CD4-positive, alpha-beta T cell (primary cell): ENCODE measurements at regions not wholly inside any gene's neighbourhood (a gene's known extent, or its start where the extent isn't known, plus 50 kb on each side); places are given as distances from the start of the nearest gene placed in this dataset.

Source experiments
- ATAC-seq: fragments of 200-7000 bp; cut with Tn5 transposase; one replicate; pipeline ENCODE4 v1.10.0; 2022; ENCODE audit warnings: mild to moderate bottlenecking; ENCODE audit not compliant: poor library complexity
- CTCF ChIA-PET: fragments of 350-600 bp; sonication (Branson Sonifier 250); formaldehyde crosslinking; loops from one replicate; lab custom pipeline; 2021; ENCODE audit warnings: antibody characterized with exemption, inconsistent platforms; lab: Charles Lee
- POLR2A ChIA-PET: fragments of 350-600 bp; sonication (Branson Sonifier 250); formaldehyde crosslinking; loops from one replicate; lab custom pipeline; 2021; ENCODE audit warnings: antibody characterized with exemption, inconsistent platforms; lab: Charles Lee
- DNase-seq, 14 experiments: peaks; one replicate each; pipeline ENCODE4 v3.0.0-alpha.2; 2013 to 2020; ENCODE audit warnings: mixed read lengths in 2 of 14
- H3K27ac ChIP-seq, 2 donors: one replicate each; pipeline versions ENCODE4 v1.5.1 to v1.7.0; 2013; ENCODE audit warnings: low read length in 2 of 2, low read depth in 1 of 2, mild to moderate bottlenecking in 1 of 2
- H3K27me3 ChIP-seq, 2 experiments: 1 replicate in 1 of 2; 2 replicates in 1 of 2; pipeline versions ENCODE4 v1.6.1 to v1.7.0; 2013; ENCODE audit warnings: low read length in 2 of 2, control low read depth in 1 of 2, mild to moderate bottlenecking in 1 of 2, moderate library complexity in 1 of 2; ENCODE audit not compliant: insufficient read depth in 2 of 2, control insufficient read depth in 1 of 2
- H3K36me3 ChIP-seq: one replicate; pipeline ENCODE4 v1.6.1; 2013; ENCODE audit warnings: low read length, control low read depth; ENCODE audit not compliant: insufficient read depth
- H3K4me1 ChIP-seq: one replicate; pipeline ENCODE4 v1.6.1; 2013; ENCODE audit warnings: low read length, control low read depth; ENCODE audit not compliant: insufficient read depth
- H3K4me3 ChIP-seq: one replicate; pipeline ENCODE4 v1.5.1; 2013; ENCODE audit warnings: mild to moderate bottlenecking, low read length, moderate library complexity
- H3K9me3 ChIP-seq, 2 experiments: 1 replicate in 1 of 2; 2 replicates in 1 of 2; pipeline versions ENCODE4 v1.6.1 to v1.7.0; 2013; ENCODE audit warnings: low read length in 2 of 2, mild to moderate bottlenecking in 2 of 2, control low read depth in 1 of 2, moderate library complexity in 1 of 2; ENCODE audit not compliant: control insufficient read depth in 1 of 2, insufficient read depth in 1 of 2
- H3K27ac Mint-ChIP-seq: one replicate; pipeline ENCODE4 v1.8.0; 2020; ENCODE audit warnings: mixed read lengths
- H3K27me3 Mint-ChIP-seq: one replicate; pipeline ENCODE4 v1.8.0; 2021; ENCODE audit warnings: mixed read lengths
- H3K36me3 Mint-ChIP-seq: one replicate; pipeline ENCODE4 v1.8.0; 2021; ENCODE audit warnings: low read depth, mixed read lengths
- H3K4me1 Mint-ChIP-seq: one replicate; pipeline ENCODE4 v1.8.0; 2021; ENCODE audit warnings: low read depth, mixed read lengths
- H3K4me3 Mint-ChIP-seq: one replicate; pipeline ENCODE4 v1.8.0; 2020; ENCODE audit warnings: mild to moderate bottlenecking, mixed read lengths
- H3K9me3 Mint-ChIP-seq: one replicate; pipeline ENCODE4 v1.8.0; 2020; ENCODE audit warnings: mixed read lengths
- intact Hi-C, 2 experiments: fragments of 100-400 bp; cut with DNase I in 1 of 2; cut with micrococcal nuclease in 1 of 2; formaldehyde crosslinking; loops; one replicate each; pipeline versions ENCODE4 v1.15.1 to v1.9.0; 2023 to 2025; cut with DNase I, micrococcal nuclease
- TF ChIP-seq, protein P1 (sequence below): fragments of 200-600 bp; IDR thresholded peaks from one replicate; pipeline ENCODE4 v1.8.0; 2022; ENCODE audit warnings: antibody characterized with exemption, mild to moderate bottlenecking

- Histone ChIP-seq H3K27me3 (no peaks in the 10 kb centered on the region), H3K4me3 (no peak overlapping the region), H3K9me3 (peaks cover 0 to 6% of the 10 kb centered on the region in 2 experiments), H3K4me1 (no peaks in the 10 kb centered on the region), H3K36me3 (no peaks in the 10 kb centered on the region), H3K27ac (no peak overlapping the region)
- ATAC-seq (no peak), DNase-seq (no peak)
- ChIA-PET POLR2A (no interaction called here), CTCF (no interaction called here)
- TF ChIP-seq, protein P1, sequence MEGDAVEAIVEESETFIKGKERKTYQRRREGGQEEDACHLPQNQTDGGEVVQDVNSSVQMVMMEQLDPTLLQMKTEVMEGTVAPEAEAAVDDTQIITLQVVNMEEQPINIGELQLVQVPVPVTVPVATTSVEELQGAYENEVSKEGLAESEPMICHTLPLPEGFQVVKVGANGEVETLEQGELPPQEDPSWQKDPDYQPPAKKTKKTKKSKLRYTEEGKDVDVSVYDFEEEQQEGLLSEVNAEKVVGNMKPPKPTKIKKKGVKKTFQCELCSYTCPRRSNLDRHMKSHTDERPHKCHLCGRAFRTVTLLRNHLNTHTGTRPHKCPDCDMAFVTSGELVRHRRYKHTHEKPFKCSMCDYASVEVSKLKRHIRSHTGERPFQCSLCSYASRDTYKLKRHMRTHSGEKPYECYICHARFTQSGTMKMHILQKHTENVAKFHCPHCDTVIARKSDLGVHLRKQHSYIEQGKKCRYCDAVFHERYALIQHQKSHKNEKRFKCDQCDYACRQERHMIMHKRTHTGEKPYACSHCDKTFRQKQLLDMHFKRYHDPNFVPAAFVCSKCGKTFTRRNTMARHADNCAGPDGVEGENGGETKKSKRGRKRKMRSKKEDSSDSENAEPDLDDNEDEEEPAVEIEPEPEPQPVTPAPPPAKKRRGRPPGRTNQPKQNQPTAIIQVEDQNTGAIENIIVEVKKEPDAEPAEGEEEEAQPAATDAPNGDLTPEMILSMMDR, result no peak
- Mint-ChIP-seq H3K27ac (no peak overlapping the region), H3K4me1 (no peaks in the 10 kb centered on the region), H3K27me3 (no peaks in the 10 kb centered on the region), H3K36me3 (no peaks in the 10 kb centered on the region), H3K4me3 (no peak overlapping the region), H3K9me3 (peaks cover 12% of the 10 kb centered on the region)
- intact Hi-C loops, result no loop called here
Measured at GRCh38 chr16:9578459-9578858, 487.0 kb downstream of the HAPSTR1 start.

GRCh38 chr16:9580025-9580424 is 488.6 kb downstream of the HAPSTR1 start:
- no peaks in the 10 kb centered on the region for H3K27me3 Mint-ChIP-seq
- ATAC-seq (no peak), DNase-seq (no peak)
- Histone ChIP-seq H3K27me3 (no peaks in the 10 kb centered on the region), H3K4me3 (no peak overlapping the region), H3K27ac (no peak overlapping the region), H3K36me3 (no peaks in the 10 kb centered on the region), H3K9me3 (no peaks in the 10 kb centered on the region), H3K4me1 (no peaks in the 10 kb centered on the region)
- no peaks in the 10 kb centered on the region for H3K4me1 Mint-ChIP-seq
- H3K27ac Mint-ChIP-seq, result no peak overlapping the region
- CTCF ChIA-PET, result no interaction called here
- POLR2A ChIA-PET, result no interaction called here
- no peak overlapping the region for H3K4me3 Mint-ChIP-seq
- TF ChIP-seq, protein P1, result no peak
- peaks cover 12% of the 10 kb centered on the region for H3K9me3 Mint-ChIP-seq
- intact Hi-C loops, result no loop called here
- H3K36me3 Mint-ChIP-seq, result no peaks in the 10 kb centered on the region

GRCh38 chr16:9593440-9593839 is 502.0 kb downstream of the HAPSTR1 start:
- Histone ChIP-seq H3K36me3 (no peaks in the 10 kb centered on the region), H3K9me3 (peaks cover 0 to 4% of the 10 kb centered on the region in 2 experiments), H3K27me3 (no peaks in the 10 kb centered on the region), H3K4me1 (no peaks in the 10 kb centered on the region), H3K27ac (no peak overlapping the region), H3K4me3 (no peak overlapping the region)
- Mint-ChIP-seq H3K9me3 (peaks cover 3% of the 10 kb centered on the region), H3K4me1 (no peaks in the 10 kb centered on the region), H3K36me3 (no peaks in the 10 kb centered on the region), H3K27me3 (peaks cover 4% of the 10 kb centered on the region), H3K27ac (no peak overlapping the region), H3K4me3 (no peak overlapping the region)
- DNase-seq (no peak), ATAC-seq (no peak)
- ChIA-PET CTCF (no interaction called here), POLR2A (no interaction called here)
- TF ChIP-seq, protein P1, result no peak
- intact Hi-C loops, result no loop called here
